ENCODE measurements at regions not wholly inside any gene's neighbourhood (a gene's known extent, or its start where the extent isn't known, plus 50 kb on each side); places are given as distances from the start of the nearest gene placed in this dataset.
"Not testable (repeated sequence)": the region's sequence is repeated elsewhere in the genome, so short reads cannot be mapped to it uniquely, and the experiment has no call there.

- no peak for DNase-seq
- Mint-ChIP-seq H3K4me3 (no peak overlapping the region), H3K27ac (peak overlapping the region; percentile 93), H3K36me3 (peaks cover 11% of the 10 kb centered on the region), H3K4me1 (peaks cover 35% of the 10 kb centered on the region), H3K9me3 (no peaks in the 10 kb centered on the region), H3K27me3 (no peaks in the 10 kb centered on the region)
Measured at GRCh38 chrX:124256629-124257380, 75.7 kb upstream of the TEX13D start.

GRCh38 chrX:124257924-124258702 is 74.3 kb upstream of the TEX13D start:
- peaks cover 7% of the 10 kb centered on the region for H3K36me3 Mint-ChIP-seq
- peaks cover 35% of the 10 kb centered on the region for H3K4me1 Mint-ChIP-seq
- H3K9me3 Mint-ChIP-seq = no peaks in the 10 kb centered on the region
- no peaks in the 10 kb centered on the region for H3K27me3 Mint-ChIP-seq
- H3K4me3 Mint-ChIP-seq = no peak overlapping the region
- H3K27ac Mint-ChIP-seq = peak overlapping the region; percentile 93
- peak; percentile 15 for DNase-seq

GRCh38 chrX:124260845-124261244 is 71.6 kb upstream of the TEX13D start:
- Mint-ChIP-seq H3K27ac (no peak overlapping the region), H3K9me3 (peaks cover 2% of the 10 kb centered on the region), H3K4me1 (peaks cover 38% of the 10 kb centered on the region), H3K36me3 (peaks cover 11% of the 10 kb centered on the region), H3K4me3 (no peak overlapping the region), H3K27me3 (no peaks in the 10 kb centered on the region)
- DNase-seq = no peak

GRCh38 chrX:124263743-124264142 is 68.7 kb upstream of the TEX13D start:
- DNase-seq = no peak
- H3K4me3 Mint-ChIP-seq = no peak overlapping the region
- H3K9me3 Mint-ChIP-seq = peaks cover 3% of the 10 kb centered on the region
- peaks cover 8% of the 10 kb centered on the region for H3K36me3 Mint-ChIP-seq
- peak overlapping the region; percentile 18 for H3K27ac Mint-ChIP-seq
- H3K27me3 Mint-ChIP-seq = no peaks in the 10 kb centered on the region
- peaks cover 39% of the 10 kb centered on the region for H3K4me1 Mint-ChIP-seq

- H3K36me3 Mint-ChIP-seq = peaks cover 6% of the 10 kb centered on the region
- no peaks in the 10 kb centered on the region for H3K27me3 Mint-ChIP-seq
- peak overlapping the region; percentile 12 for H3K27ac Mint-ChIP-seq
- H3K9me3 Mint-ChIP-seq = peaks cover 3% of the 10 kb centered on the region
- no peak overlapping the region for H3K4me3 Mint-ChIP-seq
- H3K4me1 Mint-ChIP-seq = peaks cover 29% of the 10 kb centered on the region
- no peak for DNase-seq
Measured at GRCh38 chrX:124268099-124268498, 64.4 kb upstream of the TEX13D start.

GRCh38 chrX:124269881-124270280 is 62.6 kb upstream of the TEX13D start:
- Mint-ChIP-seq H3K36me3 (peaks cover 6% of the 10 kb centered on the region), H3K4me3 (no peak overlapping the region), H3K4me1 (peaks cover 31% of the 10 kb centered on the region), H3K27ac (no peak overlapping the region), H3K9me3 (peaks cover 3% of the 10 kb centered on the region), H3K27me3 (no peaks in the 10 kb centered on the region)
- DNase-seq = no peak

- H3K4me3 Mint-ChIP-seq, H3K36me3 Mint-ChIP-seq, H3K9me3 Mint-ChIP-seq, H3K27ac Mint-ChIP-seq, DNase-seq, H3K27me3 Mint-ChIP-seq: not testable (repeated sequence)
- H3K4me1 Mint-ChIP-seq = peaks cover 21% of the 10 kb centered on the region
Measured at GRCh38 chrX:124271599-124271998, 60.9 kb upstream of the TEX13D start.

GRCh38 chrX:124272370-124272982 is 60.0 kb upstream of the TEX13D start:
- Mint-ChIP-seq H3K9me3 (peaks cover 1% of the 10 kb centered on the region), H3K4me1 (peaks cover 15% of the 10 kb centered on the region), H3K4me3 (no peak overlapping the region), H3K36me3 (peaks cover 2% of the 10 kb centered on the region), H3K27me3 (no peaks in the 10 kb centered on the region), H3K27ac (no peak overlapping the region)
- no peak for DNase-seq

- H3K27me3 Mint-ChIP-seq = no peaks in the 10 kb centered on the region
- H3K27ac Mint-ChIP-seq = no peak overlapping the region
- H3K4me3 Mint-ChIP-seq = no peak overlapping the region
- no peak for DNase-seq
- no peaks in the 10 kb centered on the region for H3K9me3 Mint-ChIP-seq
- H3K4me1 Mint-ChIP-seq = peaks cover 7% of the 10 kb centered on the region
- H3K36me3 Mint-ChIP-seq = no peaks in the 10 kb centered on the region
Measured at GRCh38 chrX:124274438-124275181, 57.9 kb upstream of the TEX13D start.

GRCh38 chrX:124275182-124275894 is 57.1 kb upstream of the TEX13D start:
- H3K27ac Mint-ChIP-seq = no peak overlapping the region
- DNase-seq = no peak
- H3K9me3 Mint-ChIP-seq = no peaks in the 10 kb centered on the region
- H3K4me1 Mint-ChIP-seq = peaks cover 9% of the 10 kb centered on the region
- H3K36me3 Mint-ChIP-seq = no peaks in the 10 kb centered on the region
- no peaks in the 10 kb centered on the region for H3K27me3 Mint-ChIP-seq
- H3K4me3 Mint-ChIP-seq = no peak overlapping the region

GRCh38 chrX:124280294-124280902 is 52.1 kb upstream of the TEX13D start:
- Mint-ChIP-seq H3K27ac (peak overlapping the region; percentile 80), H3K9me3 (no peaks in the 10 kb centered on the region), H3K4me1 (peaks cover 16% of the 10 kb centered on the region), H3K27me3 (no peaks in the 10 kb centered on the region), H3K4me3 (no peak overlapping the region), H3K36me3 (peaks cover 2% of the 10 kb centered on the region)
- DNase-seq = no peak

GRCh38 chrX:124282580-124282979 is 49.9 kb upstream of the TEX13D start:
- Mint-ChIP-seq H3K27ac (peak overlapping the region; percentile 78), H3K4me3 (no peak overlapping the region), H3K27me3 (no peaks in the 10 kb centered on the region), H3K36me3 (peaks cover 4% of the 10 kb centered on the region), H3K9me3 (no peaks in the 10 kb centered on the region), H3K4me1 (peaks cover 16% of the 10 kb centered on the region)
- no peak for DNase-seq
